H9 (cell line): ENCODE measurements at regions not wholly inside any gene's neighbourhood (a gene's known extent, or its start where the extent isn't known, plus 50 kb on each side); places are given as distances from the start of the nearest gene placed in this dataset.

Experiments used
- DNase-seq: peaks from one replicate; pipeline ENCODE4 v3.0.0-alpha.2; 2017
- H2AFZ ChIP-seq: one replicate; pipeline ENCODE4 v1.6.1; 2013; ENCODE audit warnings: mild to moderate bottlenecking, low read length, control low read depth, moderate library complexity
- H2AK5ac ChIP-seq: 2 replicates; pipeline ENCODE4 v1.6.1; 2013; ENCODE audit warnings: low read length, control low read depth, mixed read lengths; ENCODE audit not compliant: insufficient read length
- H2BK120ac ChIP-seq: one replicate; pipeline ENCODE4 v1.6.1; 2013; ENCODE audit warnings: low read depth, mild to moderate bottlenecking, low read length, control low read depth, inconsistent platforms; ENCODE audit not compliant: poor library complexity, severe bottlenecking
- H2BK12ac ChIP-seq: 2 replicates; pipeline ENCODE4 v1.6.1; 2013; ENCODE audit warnings: low read length, control low read depth, mixed read lengths, low read depth; ENCODE audit not compliant: insufficient read length
- H2BK15ac ChIP-seq: 2 replicates; pipeline ENCODE4 v1.6.1; 2013; ENCODE audit warnings: low read depth, low read length, control low read depth
- H2BK20ac ChIP-seq: one replicate; pipeline ENCODE4 v1.6.1; 2013; ENCODE audit warnings: low read depth, mild to moderate bottlenecking, low read length, control low read depth, inconsistent platforms; ENCODE audit not compliant: poor library complexity, severe bottlenecking
- H2BK5ac ChIP-seq: 2 replicates; pipeline ENCODE4 v1.6.1; 2013; ENCODE audit warnings: low read length, control low read depth, mixed read lengths; ENCODE audit not compliant: insufficient read length
- H3K14ac ChIP-seq: 2 replicates; pipeline ENCODE4 v1.6.1; 2013; ENCODE audit warnings: low read length, control low read depth; ENCODE audit not compliant: insufficient read depth
- H3K18ac ChIP-seq: 2 replicates; pipeline ENCODE4 v1.6.1; 2013; ENCODE audit warnings: low read depth, mild to moderate bottlenecking, mixed read lengths, low read length, control low read depth; ENCODE audit not compliant: insufficient read length
- H3K23ac ChIP-seq: 2 replicates; pipeline ENCODE4 v1.6.1; 2013; ENCODE audit warnings: low read length, control low read depth, mixed read lengths, low read depth; ENCODE audit not compliant: insufficient read length
- H3K23me2 ChIP-seq: 2 replicates; pipeline ENCODE4 v1.6.1; 2013; ENCODE audit warnings: low read depth, mild to moderate bottlenecking, mixed read lengths, low read length, control low read depth; ENCODE audit not compliant: insufficient read length, poor library complexity, severe bottlenecking
- H3K27ac ChIP-seq: 2 replicates; pipeline ENCODE4 v1.5.1; 2013; ENCODE audit warnings: low read length, control low read depth, mixed read lengths, low read depth; ENCODE audit not compliant: insufficient read length
- H3K27me3 ChIP-seq: 2 replicates; pipeline ENCODE4 v1.6.1; 2013; ENCODE audit warnings: low read length, control low read depth, inconsistent platforms; ENCODE audit not compliant: insufficient read depth
- H3K4ac ChIP-seq: 2 replicates; pipeline ENCODE4 v1.6.1; 2013; ENCODE audit warnings: low read depth, mild to moderate bottlenecking, control low read depth, inconsistent platforms, low read length, moderate library complexity
- H3K4me1 ChIP-seq: 2 replicates; pipeline ENCODE4 v1.6.1; 2013; ENCODE audit warnings: low read length, control low read depth, inconsistent platforms; ENCODE audit not compliant: insufficient read depth
- H3K4me2 ChIP-seq: 2 replicates; pipeline ENCODE4 v1.6.1; 2013; ENCODE audit warnings: low read length, control low read depth, mixed read lengths; ENCODE audit not compliant: insufficient read length, insufficient read depth
- H3K56ac ChIP-seq: 2 replicates; pipeline ENCODE4 v1.6.1; 2013; ENCODE audit warnings: low read depth, mild to moderate bottlenecking, mixed read lengths, low read length, control low read depth; ENCODE audit not compliant: insufficient read length
- H3K79me1 ChIP-seq: 2 replicates; pipeline ENCODE4 v1.6.1; 2013; ENCODE audit warnings: low read depth, mild to moderate bottlenecking, moderate library complexity, low read length, control low read depth, inconsistent platforms; ENCODE audit not compliant: insufficient read depth, poor library complexity, severe bottlenecking
- H3K79me2 ChIP-seq: 2 replicates; pipeline ENCODE4 v1.6.1; 2013; ENCODE audit warnings: low read length, control low read depth, inconsistent platforms; ENCODE audit not compliant: insufficient read depth
- H3K9ac ChIP-seq: 2 replicates; pipeline ENCODE4 v1.6.1; 2013; ENCODE audit warnings: low read length, control low read depth, mixed read lengths; ENCODE audit not compliant: insufficient read length; ENCODE audit errors: extremely low read depth
- H3K9me3 ChIP-seq: one replicate; pipeline ENCODE4 v1.6.1; 2013; ENCODE audit warnings: low read depth, low read length, inconsistent platforms; ENCODE audit not compliant: control insufficient read depth
- H3T11ph ChIP-seq: one replicate; pipeline ENCODE4 v1.6.1; 2013; ENCODE audit warnings: mild to moderate bottlenecking, low read length, control low read depth, inconsistent platforms
- H4K20me1 ChIP-seq: one replicate; pipeline ENCODE4 v1.6.1; 2013; ENCODE audit not compliant: control insufficient read depth, insufficient read length, insufficient read depth
- H4K5ac ChIP-seq: 2 replicates; pipeline ENCODE4 v1.6.1; 2013; ENCODE audit warnings: low read depth, mild to moderate bottlenecking, mixed read lengths, low read length, control low read depth; ENCODE audit not compliant: insufficient read length
- H4K8ac ChIP-seq: replicated peaks from 2 replicates; pipeline ENCODE4 v1.6.1; 2013; ENCODE audit warnings: low read length, control low read depth, mixed read lengths, low read depth; ENCODE audit not compliant: insufficient read length
- H4K91ac ChIP-seq: 2 replicates; pipeline ENCODE4 v1.6.1; 2013; ENCODE audit warnings: low read depth, mild to moderate bottlenecking, moderate library complexity, mixed read lengths, low read length, control low read depth; ENCODE audit not compliant: insufficient read length
- H3K27ac Mint-ChIP-seq, 3 experiments: 2 replicates in 2 of 3; 3 replicates in 1 of 3; pipeline ENCODE4 v1.8.0; 2020 to 2021; ENCODE audit warnings: mixed read lengths in 3 of 3, mild to moderate bottlenecking in 1 of 3, moderate library complexity in 1 of 3
- H3K27me3 Mint-ChIP-seq: 2 replicates; pipeline ENCODE4 v1.8.0; 2021; ENCODE audit warnings: low read depth, mild to moderate bottlenecking, moderate library complexity, mixed read lengths
- H3K36me3 Mint-ChIP-seq, 3 experiments: 2 replicates in 2 of 3; 3 replicates in 1 of 3; pipeline ENCODE4 v1.8.0; 2020 to 2021; ENCODE audit warnings: low read depth in 3 of 3, mixed read lengths in 3 of 3; ENCODE audit not compliant: insufficient read depth in 1 of 3
- H3K4me1 Mint-ChIP-seq, 2 experiments: 2 replicates each; pipeline ENCODE4 v1.8.0; 2020; ENCODE audit warnings: mixed read lengths in 2 of 2
- H3K4me3 Mint-ChIP-seq, 2 experiments: 2 replicates in 1 of 2; 3 replicates in 1 of 2; pipeline ENCODE4 v1.8.0; 2020 to 2021; ENCODE audit warnings: mild to moderate bottlenecking in 2 of 2, mixed read lengths in 2 of 2, moderate library complexity in 1 of 2
- H3K9me3 Mint-ChIP-seq, 2 experiments: 2 replicates in 1 of 2; 3 replicates in 1 of 2; pipeline ENCODE4 v1.8.0; 2020; ENCODE audit warnings: mild to moderate bottlenecking in 2 of 2, mixed read lengths in 2 of 2, moderate library complexity in 1 of 2
- WGBS: extraction: QIAGEN DNeasy Blood & Tissue Kit; methylation state at CpG from one replicate; pipeline ENCODE4 v1.1.7; 2013; ENCODE audit warnings: missing lambda C conversion rate, low lambda C conversion rate, mixed read lengths; ENCODE audit not compliant: insufficient read length; ENCODE audit errors: extremely low coverage; 5-methylcytosine and 5-hydroxymethylcytosine counted together
- TF ChIP-seq, protein P1 (sequence below): fragments of 200-600 bp; sonication (generic); conservative IDR thresholded peaks from 3 replicates; pipeline ENCODE4 v1.8.0; 2021; ENCODE audit warnings: antibody characterized with exemption, mild to moderate bottlenecking

DNA sequence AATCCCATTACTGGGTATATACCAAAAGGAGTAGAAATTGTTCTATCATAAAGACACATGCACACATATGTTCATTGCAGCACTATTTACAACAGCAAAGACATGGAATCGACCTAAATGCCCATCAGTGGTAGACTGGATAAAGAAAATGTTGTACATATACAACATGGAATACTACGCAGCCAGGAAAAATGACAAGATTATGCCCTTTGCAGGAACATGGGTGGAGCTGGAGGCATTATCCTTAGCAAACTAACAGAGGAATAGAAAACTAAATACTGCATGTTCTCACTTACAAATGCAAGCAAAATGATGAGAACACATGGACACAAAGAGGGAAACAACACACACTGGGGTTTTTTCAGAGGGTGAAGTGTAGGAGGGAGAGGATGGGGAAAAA lies 300.2 kb downstream of the BAMBI start:
- H3K9me3 Mint-ChIP-seq: peaks cover 8 to 9% of the 10 kb centered on the region in 2 experiments
- H3K4me1 Mint-ChIP-seq: peaks cover 19 to 22% of the 10 kb centered on the region in 2 experiments
- no CpG with 5 or more reads among the region's 2 CpGs for WGBS
- no peak overlapping the region for H3K9ac ChIP-seq
- peaks cover 2% of the 10 kb centered on the region; the same call in 1 of the 2 replicates for H3K27me3 Mint-ChIP-seq
- H3K23me2 ChIP-seq: no peaks in the 10 kb centered on the region
- H3K56ac ChIP-seq: no peak overlapping the region
- no peak overlapping the region for H3T11ph ChIP-seq
- H3K79me2 ChIP-seq: no peaks in the 10 kb centered on the region
- H3K14ac ChIP-seq: no peak overlapping the region
- peaks cover 4% of the 10 kb centered on the region; the same call in 1 of the 2 replicates for H3K4me1 ChIP-seq
- no peaks in the 10 kb centered on the region for H4K20me1 ChIP-seq
- H2AFZ ChIP-seq: no peak overlapping the region
- no peak overlapping the region for H2BK15ac ChIP-seq
- H3K4me2 ChIP-seq: no peak overlapping the region
- no peak overlapping the region for H4K8ac ChIP-seq
- H3K27ac Mint-ChIP-seq: no peak overlapping the region
- no peak overlapping the region for H2BK5ac ChIP-seq
- H3K79me1 ChIP-seq: no peaks in the 10 kb centered on the region
- H2BK120ac ChIP-seq: no peak overlapping the region
- peaks cover 0 to 5% (median 4%) of the 10 kb centered on the region in 3 experiments; a peak in 1 of 7 replicates for H3K36me3 Mint-ChIP-seq
- H2BK12ac ChIP-seq: no peak overlapping the region
- no peak overlapping the region for H3K27ac ChIP-seq
- no peak overlapping the region for H3K4me3 Mint-ChIP-seq
- H3K23ac ChIP-seq: no peak overlapping the region
- no peaks in the 10 kb centered on the region for H3K27me3 ChIP-seq
- TF ChIP-seq, protein P1, sequence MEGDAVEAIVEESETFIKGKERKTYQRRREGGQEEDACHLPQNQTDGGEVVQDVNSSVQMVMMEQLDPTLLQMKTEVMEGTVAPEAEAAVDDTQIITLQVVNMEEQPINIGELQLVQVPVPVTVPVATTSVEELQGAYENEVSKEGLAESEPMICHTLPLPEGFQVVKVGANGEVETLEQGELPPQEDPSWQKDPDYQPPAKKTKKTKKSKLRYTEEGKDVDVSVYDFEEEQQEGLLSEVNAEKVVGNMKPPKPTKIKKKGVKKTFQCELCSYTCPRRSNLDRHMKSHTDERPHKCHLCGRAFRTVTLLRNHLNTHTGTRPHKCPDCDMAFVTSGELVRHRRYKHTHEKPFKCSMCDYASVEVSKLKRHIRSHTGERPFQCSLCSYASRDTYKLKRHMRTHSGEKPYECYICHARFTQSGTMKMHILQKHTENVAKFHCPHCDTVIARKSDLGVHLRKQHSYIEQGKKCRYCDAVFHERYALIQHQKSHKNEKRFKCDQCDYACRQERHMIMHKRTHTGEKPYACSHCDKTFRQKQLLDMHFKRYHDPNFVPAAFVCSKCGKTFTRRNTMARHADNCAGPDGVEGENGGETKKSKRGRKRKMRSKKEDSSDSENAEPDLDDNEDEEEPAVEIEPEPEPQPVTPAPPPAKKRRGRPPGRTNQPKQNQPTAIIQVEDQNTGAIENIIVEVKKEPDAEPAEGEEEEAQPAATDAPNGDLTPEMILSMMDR: no peak
- no peak overlapping the region for H2BK20ac ChIP-seq
- no peak overlapping the region for H4K5ac ChIP-seq
- no peaks in the 10 kb centered on the region for H3K9me3 ChIP-seq
- DNase-seq: no peak
- H2AK5ac ChIP-seq: no peak overlapping the region
- no peak overlapping the region for H3K18ac ChIP-seq
- no peak overlapping the region for H3K4ac ChIP-seq
- H4K91ac ChIP-seq: no peak overlapping the region
